ENCODE measurements at regions not wholly inside any gene's neighbourhood (a gene's known extent, or its start where the extent isn't known, plus 50 kb on each side); places are given as distances from the start of the nearest gene placed in this dataset.
"Not testable (repeated sequence)": the region's sequence is repeated elsewhere in the genome, so short reads cannot be mapped to it uniquely, and the experiment has no call there.

DNA sequence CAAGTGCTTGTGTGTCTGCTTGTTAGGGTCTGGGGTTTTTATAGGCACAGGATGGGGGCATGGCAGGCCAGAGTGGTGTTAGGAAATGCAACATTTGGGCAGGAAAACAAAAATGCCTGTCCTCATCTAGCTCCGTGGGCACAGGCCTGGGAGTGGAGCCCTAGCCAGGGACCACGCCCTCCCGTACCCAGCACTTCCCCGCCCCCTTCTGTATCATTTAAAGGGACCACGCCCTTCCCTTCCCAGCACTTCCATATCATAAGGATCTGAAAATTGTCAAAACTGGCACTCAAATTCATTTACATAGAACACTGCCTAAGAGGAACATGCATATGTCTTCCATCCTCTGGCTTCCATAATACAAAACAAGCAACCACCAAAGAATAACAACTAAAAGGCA lies 185.8 kb downstream of the B3GLCT start:
- DNase-seq (ENCODE audit: low read depth in 2 of 3, low spot score in 2 of 3): no peak

DNA sequence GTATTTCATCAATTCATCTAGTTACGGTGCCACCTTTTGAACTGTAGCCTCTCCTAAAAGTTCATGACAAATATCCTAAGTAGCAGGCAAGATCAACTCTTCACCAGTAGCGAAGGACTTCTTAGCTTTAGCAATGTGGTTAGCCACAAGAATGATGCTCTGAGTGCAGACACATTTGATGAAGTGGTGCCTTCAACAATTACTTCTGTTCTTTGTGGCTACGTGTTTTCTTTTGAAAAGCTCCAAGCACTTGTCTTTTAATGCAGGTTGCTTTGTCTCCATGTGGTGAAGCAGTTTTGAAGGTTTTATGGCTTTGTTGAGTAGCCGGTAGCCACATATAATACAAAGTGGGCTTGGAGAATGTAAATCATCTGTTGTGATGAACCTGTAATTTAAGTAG lies 194.7 kb downstream of the B3GLCT start:
- DNase-seq (ENCODE audit: low read depth in 2 of 3, low spot score in 2 of 3): no peak

DNA sequence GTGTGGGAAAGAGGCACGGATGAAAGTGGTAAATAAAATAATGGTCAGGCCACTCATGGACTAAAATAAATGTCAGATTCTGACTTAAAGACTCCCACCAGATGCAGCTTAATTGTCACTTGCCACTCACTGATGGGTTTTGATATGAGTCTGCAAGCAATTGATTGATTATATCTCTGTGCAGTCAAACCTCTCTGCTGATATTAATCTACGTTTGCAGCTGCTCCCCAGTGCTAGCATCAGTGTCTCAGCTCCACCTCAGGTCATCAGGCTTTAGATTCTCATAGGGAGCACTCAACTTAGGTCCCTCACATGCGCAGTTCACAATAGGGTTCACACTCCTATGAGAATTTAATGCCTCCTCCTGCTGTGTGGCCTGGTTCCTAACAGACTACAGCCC lies 195.3 kb downstream of the B3GLCT start:
- no peak for DNase-seq (ENCODE audit: low read depth in 2 of 3, low spot score in 2 of 3)

DNA sequence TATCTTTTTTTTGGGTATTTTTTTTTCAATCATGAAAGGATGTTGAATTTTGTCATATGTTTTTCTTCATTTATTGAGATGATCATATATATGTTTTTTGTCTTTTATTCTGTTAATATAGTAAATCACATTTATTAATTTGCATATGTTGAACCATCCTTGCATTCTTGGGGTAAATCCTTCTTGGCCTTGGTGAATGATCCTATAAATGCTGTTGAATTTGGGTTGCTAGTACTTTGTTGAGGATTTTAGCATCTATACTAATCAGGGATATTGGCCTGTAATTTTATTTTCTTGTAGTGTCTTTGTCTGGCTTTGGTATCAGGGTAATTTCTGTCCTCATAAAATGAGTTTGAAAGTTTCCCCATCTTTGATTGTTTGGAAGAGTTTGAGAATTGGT lies 199.9 kb downstream of the B3GLCT start:
- no peak for DNase-seq (ENCODE audit: low read depth in 2 of 3, low spot score in 2 of 3)

DNA sequence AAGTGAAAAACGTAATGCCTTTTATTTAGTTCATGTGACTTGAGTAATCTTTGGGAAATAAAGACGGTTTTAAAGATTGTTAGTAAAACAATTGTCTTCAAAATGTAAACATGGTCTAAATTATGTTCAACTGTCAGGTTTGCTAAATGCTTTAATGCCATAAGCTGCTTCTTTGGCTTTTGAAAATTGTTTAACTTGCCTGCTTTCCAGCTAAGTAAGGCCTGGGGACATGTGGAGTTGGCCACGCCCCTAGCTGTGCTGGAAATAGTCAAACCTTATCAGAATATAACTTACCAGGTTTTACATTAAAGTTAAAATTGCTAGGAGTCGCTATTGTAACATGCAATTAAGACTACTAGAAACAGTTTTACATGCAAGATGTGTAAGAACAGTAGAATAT lies 203.9 kb downstream of the B3GLCT start:
- not testable (repeated sequence) for DNase-seq (ENCODE audit: low read depth in 2 of 3, low spot score in 2 of 3)

DNA sequence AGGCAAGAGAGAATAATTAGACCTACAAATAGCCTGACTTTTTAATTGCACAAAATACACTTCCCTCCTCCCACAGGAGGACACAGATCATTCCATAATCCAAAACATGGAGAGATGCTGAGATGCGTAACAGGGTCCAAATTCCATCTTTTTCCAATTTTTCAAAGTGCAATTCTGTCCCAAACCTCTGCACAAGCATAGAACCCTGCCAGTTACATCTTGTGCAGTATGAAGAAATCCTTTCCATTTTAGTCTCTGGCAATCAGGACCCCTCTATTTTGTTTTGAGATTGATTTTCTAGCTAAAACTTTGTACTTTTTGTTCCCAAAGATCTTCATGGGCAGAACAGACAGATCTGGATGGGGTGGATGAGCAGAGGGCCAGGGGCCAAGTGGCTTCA lies 209.2 kb downstream of the B3GLCT start:
- no peak for DNase-seq (ENCODE audit: low read depth in 2 of 3, low spot score in 2 of 3)

DNA sequence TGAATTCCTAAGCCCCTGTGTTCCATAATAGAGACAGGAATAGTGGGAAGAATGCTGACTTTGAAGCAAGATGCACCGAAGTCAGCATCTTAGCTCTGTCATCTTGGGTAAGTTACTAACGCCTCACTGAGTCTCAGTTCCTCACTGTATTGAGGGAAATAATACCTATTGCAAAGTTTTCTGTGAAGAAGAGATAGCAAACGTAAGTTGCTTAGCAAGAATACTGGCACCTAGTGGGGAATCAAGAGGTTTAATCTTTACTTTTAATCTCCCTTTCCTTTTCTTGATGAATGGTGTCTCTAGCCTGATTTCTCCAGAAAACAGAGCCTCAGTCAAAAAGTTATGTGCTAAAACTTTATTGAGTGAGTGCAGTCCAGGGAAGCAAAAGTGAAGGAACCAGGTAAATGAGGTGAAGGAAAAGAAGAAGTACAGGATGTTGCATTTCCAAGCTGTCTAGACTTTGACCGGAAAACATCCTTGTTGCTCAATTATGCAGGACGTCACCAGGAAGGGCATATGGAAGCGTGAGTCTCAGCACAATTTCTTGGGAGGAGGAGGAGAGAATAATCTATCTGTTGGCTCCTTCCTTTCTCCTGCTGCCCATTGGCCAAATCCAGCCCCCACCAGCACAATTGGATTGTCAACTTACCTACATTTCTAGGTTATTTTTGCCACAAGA lies 210.0 kb downstream of the B3GLCT start:
- DNase-seq (ENCODE audit: low read depth in 2 of 3, low spot score in 2 of 3): no peak

DNA sequence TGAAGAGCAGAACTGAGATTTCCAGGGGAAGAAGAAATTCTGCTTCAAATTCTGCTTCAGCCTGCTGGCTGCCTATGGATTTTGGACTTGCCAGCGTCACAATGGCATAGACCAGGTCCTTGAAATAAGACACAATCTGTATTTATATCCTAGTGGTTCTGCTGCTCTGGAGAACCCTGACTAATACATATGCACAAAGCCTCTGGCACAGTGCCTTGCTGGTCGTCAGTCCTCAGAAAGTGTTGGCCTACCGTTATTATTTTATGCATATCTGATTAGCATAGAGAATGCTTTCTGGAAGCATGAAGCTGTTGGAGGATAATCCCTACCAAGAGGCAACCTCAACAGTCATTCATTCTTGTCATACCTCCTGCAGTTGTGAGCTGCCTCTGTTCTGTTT lies 213.7 kb downstream of the B3GLCT start:
- no peak for DNase-seq (ENCODE audit: low read depth in 2 of 3, low spot score in 2 of 3)

DNA sequence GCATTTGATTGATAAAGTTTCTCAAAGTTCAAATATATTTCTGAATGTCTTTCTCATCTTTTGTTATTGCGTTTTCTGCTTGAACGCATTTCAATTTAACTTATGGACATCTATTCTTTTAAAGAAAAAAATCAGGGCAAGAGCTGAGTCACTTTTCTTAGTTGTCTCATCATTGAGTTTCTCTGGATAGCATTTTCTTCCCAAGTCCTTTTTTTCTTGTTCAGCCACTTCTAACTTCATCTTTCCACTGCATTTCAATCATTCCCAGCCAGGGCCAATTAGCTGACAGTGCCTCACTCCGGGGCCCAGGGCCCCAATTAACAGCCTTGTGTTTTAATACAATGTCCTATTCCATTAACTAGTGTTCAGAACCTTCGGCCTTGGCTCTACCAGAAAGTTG lies 216.3 kb downstream of the B3GLCT start:
- no peak for DNase-seq (ENCODE audit: low read depth in 2 of 3, low spot score in 2 of 3)

DNA sequence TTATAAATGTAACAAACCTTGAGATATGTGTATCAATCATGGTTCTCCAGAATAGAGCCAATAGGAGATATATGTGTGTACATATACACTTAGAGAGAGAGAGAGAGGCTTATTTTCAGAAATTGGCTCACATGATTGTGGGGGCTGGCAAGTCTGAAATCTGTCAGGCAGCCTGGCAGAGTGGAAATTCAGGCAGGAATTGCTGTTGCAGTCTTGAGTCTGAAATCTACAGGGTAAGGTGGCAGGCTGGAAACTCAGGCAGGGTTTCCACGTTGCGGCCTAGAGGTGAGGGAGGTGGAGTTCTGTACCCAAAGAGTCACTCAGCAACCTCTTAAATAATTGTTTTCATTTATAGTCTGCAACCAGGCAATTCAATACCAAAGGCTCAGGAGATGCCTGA lies 218.4 kb downstream of the B3GLCT start:
- DNase-seq (ENCODE audit: low read depth in 2 of 3, low spot score in 2 of 3): no peak

DNA sequence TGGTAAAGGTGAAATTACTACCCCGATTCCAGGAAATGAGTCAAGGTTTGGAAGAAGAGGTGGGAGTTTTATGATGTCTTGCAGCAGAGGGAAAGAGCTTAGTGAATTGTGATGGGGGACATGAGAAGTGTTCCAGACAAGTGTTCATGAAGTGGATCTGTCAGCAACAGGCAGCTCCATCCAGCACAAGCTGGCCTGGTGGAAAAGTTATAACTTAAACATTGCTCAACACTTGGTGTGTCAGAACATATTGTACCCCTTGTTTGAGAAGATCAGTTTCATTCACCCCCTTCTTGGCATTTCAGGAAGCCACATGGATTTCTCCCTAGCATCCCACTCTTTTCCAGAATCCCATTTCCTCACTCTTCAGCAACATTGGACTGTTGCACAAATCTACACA lies 222.0 kb downstream of the B3GLCT start:
- no peak for DNase-seq (ENCODE audit: low read depth in 2 of 3, low spot score in 2 of 3)

DNA sequence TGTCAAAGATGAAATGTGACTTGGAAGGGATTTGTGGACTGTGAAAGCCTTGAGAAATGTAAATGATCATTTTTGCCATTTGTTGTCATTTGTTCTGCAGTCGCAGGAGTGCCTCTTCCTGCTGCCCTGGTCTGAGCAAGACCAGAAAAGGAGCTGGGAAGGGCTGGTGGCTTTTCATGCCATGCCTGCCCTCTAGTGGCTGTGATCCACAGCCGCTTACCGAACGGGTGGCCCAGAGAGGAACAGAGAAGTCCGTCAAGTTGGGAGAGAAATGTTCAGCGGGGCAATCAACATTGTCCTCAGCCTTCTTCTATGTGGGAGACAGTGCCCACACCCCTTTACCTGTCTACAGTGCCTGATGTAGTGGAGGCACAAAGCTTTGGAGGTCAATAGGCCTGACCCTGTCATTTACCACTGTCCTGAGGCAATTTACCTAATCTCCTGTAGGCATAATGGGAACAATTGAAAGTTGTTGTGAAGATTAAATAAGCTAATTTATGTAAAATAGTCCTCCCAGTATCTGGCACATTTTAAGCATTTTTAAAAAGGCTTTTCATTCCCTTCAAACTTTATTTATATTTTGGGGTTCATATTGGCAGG lies 224.5 kb downstream of the B3GLCT start:
- peak in 2 of 3 donors; percentile 51 to 77 for DNase-seq (ENCODE audit: low read depth in 2 of 3, low spot score in 2 of 3)

DNA sequence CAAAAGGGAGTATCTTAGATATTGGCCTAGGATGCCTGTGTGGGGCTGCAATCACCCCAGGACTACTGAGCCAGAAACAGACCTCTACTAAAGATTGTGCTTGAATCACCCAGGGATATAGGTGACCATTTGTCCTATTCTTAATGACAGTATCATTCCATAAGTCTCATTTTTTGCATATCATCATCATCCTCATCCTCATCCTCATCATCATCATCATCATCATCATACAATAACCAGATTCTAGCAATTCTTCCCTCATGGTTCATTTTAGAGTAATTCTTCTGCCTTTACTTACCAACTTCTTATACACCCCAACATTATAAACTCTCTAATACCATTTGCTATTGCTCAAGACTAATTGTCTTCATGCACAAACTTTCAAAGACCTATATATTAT lies 226.6 kb downstream of the B3GLCT start:
- DNase-seq (ENCODE audit: low read depth in 2 of 3, low spot score in 2 of 3): no peak

DNA sequence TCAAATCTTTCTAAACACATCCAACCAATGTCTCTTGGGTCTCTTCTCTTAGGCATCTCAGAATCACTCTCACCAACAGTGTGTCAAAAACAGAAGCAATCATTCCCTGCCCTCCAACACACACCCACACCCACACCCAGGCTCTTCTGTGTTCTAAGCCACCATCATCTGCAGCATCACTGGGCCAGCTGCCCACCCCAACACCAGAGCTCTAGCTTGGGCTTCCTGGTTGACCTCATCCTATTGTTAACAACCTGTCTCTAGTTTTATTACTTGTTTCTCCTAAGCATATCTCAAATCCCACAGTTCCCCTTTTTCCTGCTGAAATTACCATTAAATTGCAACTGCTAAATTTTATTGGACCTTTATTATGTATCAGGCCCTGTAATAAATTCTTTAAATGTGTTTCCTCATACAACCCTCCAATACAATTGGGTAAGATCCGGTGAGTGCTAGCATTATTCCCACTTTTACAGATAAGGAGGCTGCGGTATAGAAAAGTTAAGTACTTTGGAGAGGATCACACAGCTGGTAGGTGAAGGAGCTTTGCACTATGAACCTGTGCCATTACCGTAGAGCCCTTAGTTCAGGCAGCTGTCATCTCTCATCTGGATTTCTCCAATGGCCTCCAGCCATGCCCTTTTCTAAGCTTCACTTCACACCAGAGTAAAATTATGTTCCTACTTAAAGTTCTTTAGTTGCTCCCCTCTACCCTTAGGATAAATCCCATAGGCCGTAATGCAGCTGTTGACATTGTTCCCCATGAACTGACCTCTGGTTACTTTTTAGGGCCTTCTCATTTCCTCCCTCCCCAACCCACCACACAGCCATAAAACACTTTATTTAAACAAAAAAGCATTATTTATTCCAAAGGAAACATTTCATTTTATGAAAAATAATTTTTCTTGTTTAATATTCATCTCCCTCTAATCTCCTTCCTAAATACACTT lies 227.7 kb downstream of the B3GLCT start:
- no peak for DNase-seq (ENCODE audit: low read depth in 2 of 3, low spot score in 2 of 3)

DNA sequence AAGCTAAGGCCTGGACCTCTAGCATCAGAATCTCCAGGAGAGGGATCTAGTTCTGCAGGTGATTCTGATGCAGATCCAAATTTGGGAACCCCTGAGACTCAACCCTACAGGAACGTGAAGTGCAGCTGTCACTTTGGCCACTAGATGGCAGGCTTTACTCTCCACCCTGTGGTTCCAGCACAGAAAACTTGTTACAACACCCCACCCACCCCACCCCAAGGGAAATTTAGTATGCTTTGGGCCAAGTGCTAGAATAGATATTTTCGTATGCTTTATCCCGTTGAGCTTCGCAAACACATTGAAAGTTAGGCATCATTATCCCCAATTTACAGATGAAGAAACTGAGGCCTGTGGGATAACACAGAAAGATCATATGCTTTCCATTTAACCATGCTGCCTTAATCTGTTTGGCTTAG lies 232.0 kb downstream of the B3GLCT start:
- DNase-seq (ENCODE audit: low read depth in 2 of 3, low spot score in 2 of 3): peak in 2 of 3 donors; percentile 34 to 50

DNA sequence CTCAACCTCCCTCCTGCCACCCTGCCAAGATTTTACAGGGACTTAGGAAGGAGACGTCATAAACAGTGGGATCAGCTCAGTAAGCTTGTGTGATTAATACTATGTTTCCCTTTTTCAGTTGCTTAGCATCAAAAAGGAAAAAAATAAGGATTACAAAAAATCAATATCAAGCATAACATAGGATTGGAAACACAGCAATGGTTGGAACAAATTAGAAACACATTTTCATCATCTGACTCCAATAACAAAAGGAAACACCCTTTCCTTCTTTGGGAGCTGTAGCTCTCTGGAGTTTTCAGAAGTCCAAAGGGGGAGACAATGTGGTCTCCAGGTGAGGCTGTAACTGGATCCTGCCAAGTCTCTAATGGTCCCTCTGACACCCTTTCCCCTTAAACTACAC lies 233.4 kb downstream of the B3GLCT start:
- DNase-seq (ENCODE audit: low read depth in 2 of 3, low spot score in 2 of 3): no peak

DNA sequence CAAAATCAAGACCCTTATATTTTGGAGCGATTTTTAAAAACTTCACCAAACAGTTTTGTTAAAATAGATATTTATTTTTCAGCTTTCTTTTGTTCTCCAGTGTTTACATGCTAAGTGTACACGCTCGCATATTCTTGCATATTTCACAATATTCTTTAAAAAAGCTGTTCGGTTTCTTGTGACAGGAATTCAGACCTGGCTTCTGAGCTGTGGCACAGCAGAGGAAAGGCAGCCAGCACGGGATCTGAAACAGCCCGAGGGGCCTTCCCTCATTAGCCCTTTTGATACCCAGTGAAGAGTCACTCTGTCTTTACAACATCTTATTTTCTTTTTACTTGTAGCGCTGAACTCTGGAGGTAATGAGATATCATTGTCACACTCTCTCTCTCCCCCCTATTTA lies 234.0 kb downstream of the B3GLCT start:
- DNase-seq (ENCODE audit: low read depth in 2 of 3, low spot score in 2 of 3): no peak

DNA sequence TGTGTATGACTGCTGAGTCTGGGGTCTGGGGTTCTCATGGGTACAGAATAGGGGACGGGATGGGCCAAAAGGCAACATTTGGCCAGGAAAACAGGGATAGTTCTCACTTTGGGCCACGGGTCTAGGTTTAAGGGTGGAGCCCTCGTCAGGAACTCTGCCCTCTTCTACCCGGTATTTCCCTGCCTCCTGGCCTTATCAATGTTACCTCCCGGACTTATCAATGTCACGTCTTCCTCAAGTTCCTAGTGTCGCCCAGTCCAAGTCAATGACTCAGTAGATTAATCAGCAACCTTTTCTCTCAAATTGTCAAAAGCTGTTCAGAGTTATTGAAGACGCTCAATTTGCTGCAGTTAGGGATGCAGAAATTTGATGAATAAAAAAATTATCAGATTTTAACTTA lies 234.8 kb downstream of the B3GLCT start:
- DNase-seq (ENCODE audit: low read depth in 2 of 3, low spot score in 2 of 3): no peak

DNA sequence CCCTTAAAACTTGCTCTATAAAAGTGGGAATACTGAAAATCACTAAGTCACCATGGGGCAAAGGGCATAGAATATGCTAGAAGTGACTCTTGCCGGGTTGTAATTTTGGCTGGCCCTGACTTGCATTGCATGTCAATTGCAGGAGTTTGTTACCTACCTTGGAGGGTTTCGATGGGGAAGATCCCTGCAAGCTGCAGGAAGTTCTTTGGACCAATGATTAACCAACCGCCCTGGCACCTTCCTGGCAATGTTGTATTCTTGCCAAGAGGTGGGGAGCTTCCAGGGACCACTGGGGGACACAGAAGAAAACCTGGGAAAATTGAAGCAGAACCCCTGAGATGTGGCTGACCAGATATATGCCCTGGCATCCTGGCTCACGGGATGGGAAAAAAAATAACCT lies 235.8 kb downstream of the B3GLCT start:
- DNase-seq (ENCODE audit: low read depth in 2 of 3, low spot score in 2 of 3): no peak

DNA sequence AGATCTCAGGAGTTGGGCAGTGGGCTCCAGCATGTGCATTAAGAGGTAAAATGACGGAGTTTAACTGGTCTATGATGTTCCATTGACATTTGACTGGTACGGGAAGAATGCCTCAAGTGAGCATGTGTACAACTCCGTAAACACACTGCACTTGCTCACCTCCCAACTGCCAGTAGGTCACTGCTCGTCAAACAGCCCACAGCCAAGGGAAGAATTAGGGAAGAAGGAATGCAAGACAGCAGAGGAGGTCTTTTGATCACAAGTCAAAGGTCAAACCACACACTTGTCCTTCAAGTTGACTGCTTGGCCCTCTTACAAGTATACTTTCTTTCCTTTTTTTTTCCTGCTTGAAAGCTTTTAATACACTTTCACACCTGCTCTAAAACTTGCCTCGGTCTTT lies 236.7 kb downstream of the B3GLCT start:
- no peak for DNase-seq (ENCODE audit: low read depth in 2 of 3, low spot score in 2 of 3)

DNA sequence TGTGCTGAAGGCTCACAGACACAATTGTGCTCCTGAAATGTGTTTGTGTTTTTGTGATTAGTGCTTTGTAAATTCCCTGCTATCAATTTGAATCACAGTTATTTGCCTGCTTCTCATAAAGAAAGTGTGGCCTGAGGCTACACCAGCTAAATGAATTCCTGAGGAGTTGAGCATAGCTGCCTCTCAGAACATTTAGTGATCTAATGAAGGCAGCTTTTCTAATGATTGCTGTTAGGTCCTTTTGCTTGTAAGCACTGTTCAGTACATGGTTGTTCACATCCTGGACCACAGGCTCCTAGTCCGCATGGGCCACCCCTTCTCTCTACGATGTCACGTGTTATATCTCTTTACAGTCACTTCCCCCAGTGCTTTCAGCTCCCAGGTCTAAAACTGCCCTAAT lies 238.2 kb downstream of the B3GLCT start:
- no peak for DNase-seq (ENCODE audit: low read depth in 2 of 3, low spot score in 2 of 3)

DNA sequence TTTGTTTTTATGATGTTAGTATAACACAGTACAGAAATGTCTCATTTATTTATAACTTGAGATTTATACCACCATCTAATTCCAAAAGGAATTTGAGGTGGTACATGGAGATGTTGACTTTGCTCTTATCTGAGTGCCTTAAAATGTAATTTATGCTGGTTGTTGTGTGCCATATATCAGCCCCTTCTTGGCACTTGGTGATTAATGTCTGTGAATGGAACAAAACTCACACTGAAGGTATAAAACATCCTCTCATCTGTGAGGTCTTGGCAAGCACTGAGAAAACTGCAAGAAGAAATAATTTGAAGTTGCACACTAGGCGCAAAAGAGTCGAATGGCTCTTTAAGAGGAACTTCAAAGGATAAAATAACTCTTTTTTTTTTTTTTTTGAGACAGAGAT lies 240.4 kb downstream of the B3GLCT start:
- no peak for DNase-seq (ENCODE audit: low read depth in 2 of 3, low spot score in 2 of 3)

Measured in hematopoietic multipotent progenitor cell (in vitro differentiated cells).